ENCODE measurements at regions not wholly inside any gene's neighbourhood (a gene's known extent, or its start where the extent isn't known, plus 50 kb on each side); places are given as distances from the start of the nearest gene placed in this dataset.
"Not testable (repeated sequence)": the region's sequence is repeated elsewhere in the genome, so short reads cannot be mapped to it uniquely, and the experiment has no call there.

DNA sequence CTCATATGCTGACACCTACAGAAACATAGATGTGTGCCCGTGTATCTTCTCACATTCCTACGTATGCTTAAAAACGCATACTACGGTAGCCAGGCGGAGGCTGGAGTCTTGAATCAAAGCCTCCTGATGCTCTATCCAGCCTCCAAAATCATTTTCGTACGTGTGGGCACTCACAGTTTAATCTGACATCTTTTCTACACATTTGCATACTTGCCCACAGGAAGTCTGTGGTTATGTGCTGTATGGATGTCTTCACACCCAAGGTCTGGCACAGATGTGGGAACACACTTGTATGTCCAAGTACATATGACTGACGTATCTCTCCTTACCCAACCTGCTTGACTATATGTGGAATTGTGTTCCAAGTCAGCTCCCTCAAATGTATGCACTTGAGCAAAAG is 561.8 kb upstream of the CADM1 start:
- DNase-seq = no peak

DNA sequence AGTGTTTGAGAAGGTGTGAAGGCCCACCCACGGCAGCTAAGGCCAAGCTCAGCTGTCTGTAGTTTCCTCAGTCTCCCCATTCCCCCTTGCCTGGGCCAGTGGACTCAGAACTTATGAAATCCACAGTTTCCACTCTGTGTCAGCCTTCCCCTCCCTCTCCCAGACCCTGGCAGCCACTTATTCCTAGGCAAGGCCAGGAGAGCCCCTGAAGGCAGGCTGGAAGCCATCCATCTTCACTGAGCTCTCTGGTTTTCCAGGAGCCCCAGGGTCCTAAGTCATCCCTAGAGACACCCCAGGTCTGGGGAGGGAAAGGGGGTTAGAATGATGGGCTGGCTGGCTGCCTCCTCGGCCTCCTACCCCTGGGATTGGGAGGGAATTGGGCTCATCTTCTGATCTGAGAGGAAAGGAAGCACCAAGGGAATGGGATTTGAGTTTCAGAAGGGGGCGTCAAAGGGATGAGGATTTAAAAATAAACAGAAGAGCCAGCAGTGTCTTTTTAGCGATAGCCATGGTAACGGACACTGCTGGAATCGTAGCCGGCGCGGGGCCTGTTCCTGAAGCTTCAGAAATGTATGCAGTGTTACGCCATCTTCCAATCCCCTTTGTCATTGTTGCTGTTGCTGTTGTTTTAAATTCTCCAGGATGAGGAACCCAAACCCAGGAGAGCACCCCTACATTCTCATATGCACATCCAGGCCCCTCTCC is 561.1 kb upstream of the CADM1 start:
- DNase-seq = no peak

DNA sequence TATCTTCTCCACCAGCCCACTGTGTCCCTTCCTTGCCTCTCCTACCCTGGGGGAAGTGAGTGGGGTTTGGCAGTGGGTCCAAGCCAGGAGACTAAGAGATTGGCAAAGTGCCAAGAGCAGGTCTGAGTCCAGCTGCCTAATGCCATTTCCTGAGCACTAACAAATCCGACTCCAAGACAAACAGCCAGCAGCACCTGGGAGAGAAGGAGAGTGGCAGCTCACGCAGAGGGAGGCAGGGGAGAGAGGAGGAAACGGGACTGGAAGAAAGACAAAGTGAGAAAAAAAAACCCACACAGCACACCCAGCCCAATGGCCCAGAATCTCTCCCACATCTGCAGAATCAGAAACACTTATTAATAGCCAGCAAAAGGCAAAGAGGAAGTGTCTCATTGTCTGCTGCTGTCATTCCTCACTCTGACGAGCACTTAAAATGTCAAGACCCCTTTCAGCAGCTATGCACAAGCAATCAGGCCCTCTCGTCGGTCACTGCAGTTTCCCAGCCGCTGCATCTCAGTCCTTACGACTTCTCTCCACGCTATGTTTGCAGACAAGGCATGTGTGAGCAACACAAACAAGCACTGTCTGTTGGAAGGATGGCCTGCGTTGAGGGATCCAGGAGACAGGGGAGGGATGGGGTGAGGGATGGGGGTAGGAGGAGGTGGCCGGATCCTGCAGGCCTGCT is 558.4 kb upstream of the CADM1 start:
- peak in 3 of 4 experiments; percentile 9 to 48 (median 26) for DNase-seq

DNA sequence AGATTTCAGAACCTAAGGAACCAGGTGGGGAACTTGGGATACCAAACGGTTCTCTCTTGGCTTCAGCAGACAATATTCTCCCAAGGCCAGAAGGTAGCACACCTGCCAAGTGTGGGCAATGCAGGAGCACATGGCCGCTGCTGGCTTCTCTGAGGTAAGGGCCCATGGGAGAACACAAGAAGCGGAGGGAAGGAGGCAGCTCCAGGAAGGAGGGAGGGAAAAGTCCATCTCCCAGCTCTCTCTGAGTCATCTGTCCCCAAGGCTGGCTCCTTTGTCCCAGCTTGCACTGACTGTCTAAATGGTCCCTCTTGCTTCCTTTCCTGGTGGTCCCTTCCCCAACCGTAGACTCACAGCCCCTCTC is 557.9 kb upstream of the CADM1 start:
- no peak for DNase-seq

DNA sequence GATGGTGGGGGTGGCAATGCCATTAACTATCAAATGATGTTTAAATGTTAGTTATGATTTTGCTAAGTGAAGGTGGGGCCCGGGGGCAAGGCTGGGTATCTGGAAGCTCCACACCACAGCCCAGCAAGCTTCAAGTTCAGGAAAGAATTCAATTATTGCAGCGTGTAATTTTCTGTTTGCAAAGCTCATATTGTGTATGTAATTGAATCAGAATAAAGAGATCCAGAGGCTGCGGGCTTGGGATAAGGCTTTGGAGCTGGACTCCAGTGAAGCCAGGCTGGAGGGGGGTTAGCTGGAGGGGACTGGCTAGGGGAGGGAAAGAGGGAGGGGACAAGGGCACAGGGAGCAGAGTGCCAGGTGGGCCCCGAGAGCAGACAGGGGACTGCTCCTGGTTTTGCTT is 557.1 kb upstream of the CADM1 start:
- no peak for DNase-seq

DNA sequence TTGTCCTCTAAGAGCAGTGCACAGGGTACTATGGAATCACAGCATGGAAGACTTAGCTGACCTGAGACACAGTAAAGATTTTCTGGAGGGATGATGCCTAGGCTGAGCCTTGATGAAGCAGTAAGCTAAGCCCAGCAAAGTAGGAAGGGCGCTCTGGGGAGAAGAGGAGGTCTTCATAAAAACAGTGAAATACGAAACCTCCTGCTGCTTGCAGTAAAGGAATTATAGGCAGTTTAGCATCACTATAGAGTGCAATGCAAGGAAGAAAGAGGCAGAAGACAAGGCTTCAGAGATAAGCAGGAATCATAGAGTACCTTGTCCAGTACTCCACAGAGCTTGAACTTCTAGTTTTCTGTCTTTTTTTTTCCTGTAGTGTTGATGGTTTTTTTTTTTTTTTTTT is 555.7 kb upstream of the CADM1 start:
- DNase-seq = no peak

DNA sequence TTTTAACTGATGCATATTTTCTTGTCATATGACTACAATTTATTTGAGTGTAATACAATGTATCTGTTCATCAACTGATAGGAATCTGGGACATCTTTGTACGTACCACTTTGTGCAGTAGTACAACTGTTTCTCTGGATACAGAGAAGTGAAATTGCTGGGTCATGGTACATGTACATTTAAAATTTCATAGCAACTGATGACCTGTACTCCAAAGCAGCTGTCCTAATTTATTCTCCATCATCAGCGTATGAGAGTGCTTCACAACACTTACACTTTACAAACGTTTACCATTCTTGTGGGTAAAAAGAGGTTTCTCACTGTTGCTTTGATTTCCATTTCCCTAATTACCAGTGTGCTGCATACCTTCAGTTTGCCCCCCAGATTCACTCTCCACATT is 552.8 kb upstream of the CADM1 start:
- DNase-seq = no peak

DNA sequence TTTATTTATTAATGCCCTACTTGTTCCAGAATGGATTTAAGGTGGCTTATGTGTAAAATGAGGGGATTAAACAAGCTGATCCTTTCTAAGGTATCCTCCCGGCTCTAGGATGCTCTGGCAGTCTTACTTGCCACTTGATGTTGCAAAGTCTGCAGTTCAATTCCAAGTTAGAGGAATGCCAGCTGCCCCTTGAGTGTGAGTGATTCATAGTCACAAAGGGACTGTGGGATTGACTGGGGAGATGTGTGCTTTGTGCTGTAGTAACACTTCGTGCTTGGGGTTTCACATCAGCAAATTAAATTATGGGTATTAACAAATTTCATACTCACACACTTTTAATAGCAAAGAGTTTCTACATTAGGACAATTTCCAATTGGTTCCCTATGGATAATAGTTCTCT is 550.8 kb upstream of the CADM1 start:
- DNase-seq = no peak

DNA sequence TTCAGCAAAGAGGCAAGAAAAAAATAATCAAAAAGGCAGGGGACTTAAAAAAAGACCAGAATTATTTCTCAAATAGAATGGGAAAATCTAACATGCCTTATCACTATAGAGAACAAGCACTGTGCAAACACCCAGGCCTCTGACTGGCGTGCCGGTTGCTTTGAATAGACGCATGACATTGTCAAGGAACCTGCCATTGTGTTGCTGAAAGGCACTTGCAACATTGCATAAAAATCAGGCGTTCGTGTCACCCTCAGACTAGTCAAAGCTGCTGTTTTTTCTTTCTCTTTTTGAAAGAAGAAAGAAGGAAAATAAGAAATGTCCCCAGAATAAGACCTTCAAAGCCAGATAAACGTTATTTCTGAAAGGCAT is 549.3 kb upstream of the CADM1 start:
- no peak for DNase-seq

DNA sequence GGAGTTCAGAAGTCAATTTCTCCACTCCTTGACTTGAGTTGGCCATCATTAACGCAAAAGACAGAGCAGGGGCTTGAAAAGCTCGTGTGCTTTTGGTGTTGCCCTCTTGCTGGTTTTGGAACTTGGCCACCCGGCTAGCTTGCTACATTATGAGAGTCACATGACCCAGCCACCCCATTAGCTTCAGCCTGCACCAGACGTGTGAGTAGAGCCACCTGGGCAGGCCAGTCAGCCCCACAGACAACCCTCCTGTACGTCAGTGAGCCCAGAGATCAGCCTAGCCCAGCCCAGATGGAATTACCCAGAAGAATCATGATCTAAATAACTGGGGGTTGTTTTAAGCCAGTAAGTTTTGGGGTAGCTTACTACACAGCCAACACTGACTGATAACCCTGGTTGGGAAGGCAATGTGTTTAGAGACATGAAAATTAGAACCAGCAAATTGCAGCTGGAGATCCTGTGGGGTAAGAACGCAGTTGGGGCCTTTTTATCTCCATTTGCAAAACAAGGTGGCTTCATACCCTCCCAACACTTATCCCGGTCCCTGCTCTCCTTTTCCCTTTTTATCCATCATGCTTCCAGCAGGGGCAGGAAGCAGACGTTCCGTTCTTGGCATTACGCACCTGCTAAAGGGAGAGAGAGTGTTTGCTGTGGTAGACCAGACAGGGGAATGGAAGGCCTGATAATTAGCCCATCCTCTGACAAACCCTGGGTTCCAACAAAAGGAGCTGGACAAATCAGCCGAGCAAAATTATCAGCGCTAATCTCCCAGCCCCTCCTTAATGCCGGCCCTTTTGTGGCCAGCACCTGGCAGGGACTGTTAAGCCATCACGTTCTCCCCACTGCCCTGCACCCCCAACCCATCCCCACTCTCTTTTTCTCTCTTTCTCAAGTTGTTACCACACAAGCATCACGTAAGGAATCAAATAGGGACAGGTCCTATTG is 548.7 kb upstream of the CADM1 start:
- no peak for DNase-seq

DNA sequence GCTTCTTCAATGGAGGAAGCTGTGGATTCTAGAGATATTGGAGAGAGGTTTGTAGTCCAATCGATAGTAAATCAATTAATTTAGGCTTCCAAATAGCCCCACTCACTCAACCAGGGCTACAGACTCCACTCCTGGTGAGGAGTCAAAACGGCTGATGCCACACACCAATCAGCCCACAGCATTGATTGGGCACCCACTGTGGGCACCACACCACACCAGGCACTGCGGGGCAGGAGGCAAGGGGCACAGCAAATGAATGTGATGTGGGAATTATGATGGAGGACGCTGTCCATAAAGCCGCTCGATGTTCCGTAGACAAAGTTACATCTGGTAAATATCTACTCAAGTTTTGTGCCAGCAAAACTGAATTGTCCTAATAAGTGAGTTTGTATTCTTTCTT is 547.3 kb upstream of the CADM1 start:
- DNase-seq = no peak

DNA sequence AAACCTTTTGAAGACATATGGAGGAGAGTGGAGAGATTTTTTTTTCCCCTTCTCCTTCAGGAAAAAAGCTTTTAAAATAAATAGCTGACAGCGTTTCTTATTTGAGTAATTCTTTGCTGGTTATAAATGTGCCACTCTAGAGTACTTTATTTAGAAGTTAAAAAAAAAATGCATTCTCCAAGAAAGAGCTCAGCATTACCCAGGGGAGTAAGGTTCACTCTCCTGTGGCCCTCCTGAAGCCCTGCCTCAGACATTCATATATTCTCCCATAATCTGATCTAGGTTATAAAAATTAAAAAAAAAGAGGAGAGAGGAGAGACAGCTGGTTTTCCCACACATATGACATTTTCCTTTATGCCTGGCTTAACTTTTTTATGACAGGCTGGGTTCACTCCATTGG is 545.2 kb upstream of the CADM1 start:
- DNase-seq = no peak

DNA sequence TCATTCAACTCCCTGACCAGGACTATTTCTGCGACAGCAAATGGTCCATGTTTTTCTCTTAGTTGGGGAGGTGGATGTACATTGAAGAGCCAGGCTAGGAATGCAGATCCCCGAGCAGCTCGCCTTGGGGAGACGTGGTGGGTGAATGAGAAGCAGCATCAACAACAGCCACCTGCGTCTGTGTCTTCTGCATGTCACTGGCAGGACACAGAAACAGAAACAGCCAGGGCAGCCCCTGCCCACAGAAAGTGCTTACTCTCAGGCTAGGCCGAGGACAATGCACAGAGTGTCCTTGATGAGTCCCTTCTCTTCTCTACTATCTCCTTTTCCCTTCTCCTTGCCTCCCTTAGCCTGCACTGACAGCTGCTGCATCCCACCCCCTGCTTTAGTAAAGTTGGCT is 541.9 kb upstream of the CADM1 start:
- no peak for DNase-seq

DNA sequence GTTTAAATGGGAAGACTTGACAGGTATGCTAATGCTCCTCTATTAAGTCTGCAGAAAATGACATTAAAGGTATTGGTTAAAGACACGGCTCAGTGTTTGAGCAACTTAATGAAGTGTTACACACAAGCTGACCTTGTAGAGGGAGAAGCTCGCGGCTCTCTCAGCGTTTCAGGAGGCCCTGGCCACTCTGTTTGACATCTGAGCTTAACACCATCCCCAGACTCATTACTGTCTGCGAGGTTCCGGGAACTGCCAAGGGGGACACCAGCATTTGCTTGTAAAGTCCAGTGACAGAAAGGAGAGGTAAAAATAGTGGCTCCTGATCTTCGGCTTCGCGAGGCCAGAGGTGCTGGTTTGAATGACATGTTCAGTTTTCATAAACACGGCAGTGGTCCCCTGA is 540.7 kb upstream of the CADM1 start:
- DNase-seq = no peak

DNA sequence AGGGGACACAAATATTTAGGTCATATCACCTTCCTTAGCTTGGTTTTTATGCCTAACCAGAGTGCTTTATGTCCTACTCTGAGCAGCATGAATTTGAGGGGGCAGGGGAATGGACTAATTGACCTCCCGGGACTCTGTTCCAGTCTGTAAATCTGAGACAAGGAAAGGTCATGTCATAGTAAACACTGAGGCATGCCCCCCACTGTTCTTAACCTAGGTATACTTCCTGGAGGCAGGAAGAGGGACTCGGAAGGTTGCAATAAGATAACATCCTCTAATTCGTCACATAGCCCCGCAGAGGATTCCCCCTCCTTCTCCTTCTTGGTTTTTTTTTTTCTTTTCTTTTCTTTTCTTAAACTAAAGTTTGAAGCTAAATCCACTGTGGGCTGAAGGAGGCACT is 540.3 kb upstream of the CADM1 start:
- DNase-seq = no peak

DNA sequence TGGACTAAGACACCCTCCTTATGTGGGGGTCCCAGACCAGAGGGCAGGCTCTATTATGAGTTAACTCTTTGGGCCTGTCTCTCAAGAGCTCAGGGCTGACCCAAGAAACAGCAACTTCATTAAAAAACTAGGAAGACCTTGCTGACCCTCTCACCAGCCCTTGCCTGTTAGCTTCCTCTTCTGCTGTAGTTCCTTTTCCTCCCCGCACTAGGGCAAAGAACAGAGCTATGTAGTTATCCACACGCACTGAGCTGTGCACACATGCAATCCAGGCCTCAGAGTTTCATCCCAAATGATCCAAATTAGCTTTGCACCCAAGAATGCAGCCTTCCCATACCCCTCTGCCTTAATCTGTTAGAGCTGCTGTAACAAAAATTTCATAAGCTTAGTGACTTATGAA is 539.6 kb upstream of the CADM1 start:
- DNase-seq = peak; percentile 27 to 71 (median 64)

DNA sequence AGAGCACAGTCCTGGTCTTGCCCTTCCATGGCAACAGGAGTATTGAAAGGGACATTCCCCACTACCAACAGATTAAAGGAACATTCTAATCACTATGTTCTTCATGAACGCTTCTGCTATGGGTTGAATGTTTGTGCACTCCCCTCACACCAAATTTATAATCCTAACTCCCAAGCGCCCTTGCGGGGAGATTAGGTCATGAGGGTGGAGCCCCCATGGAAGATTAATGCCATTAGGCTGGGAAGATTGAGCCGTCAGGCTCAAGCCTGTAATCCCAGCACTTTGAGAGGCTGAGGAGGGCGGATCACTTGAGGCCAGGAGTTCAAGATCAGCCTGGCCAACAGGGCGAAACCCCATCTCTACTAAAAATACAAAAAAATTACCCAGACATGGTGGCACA is 538.8 kb upstream of the CADM1 start:
- DNase-seq = not testable (repeated sequence)

DNA sequence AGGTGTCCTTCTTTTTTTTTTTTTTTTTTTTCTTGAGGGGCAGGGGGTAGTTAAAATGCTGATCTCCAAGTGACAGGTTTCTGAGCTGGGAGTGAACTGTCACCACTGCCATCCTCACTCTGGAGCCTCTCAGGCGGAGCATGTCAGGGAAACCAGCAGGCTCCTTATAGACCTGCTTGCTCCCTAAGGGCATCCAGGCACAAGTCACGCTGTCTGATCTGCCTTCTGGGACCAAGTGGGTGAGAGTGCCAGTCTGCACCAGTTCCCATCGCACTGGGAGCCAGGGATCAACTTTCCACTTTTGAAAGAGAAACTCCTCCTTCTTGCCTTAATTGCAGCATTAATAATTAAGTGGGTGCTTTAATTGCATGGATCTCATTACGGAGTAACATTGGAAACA is 537.9 kb upstream of the CADM1 start:
- no peak for DNase-seq

DNA sequence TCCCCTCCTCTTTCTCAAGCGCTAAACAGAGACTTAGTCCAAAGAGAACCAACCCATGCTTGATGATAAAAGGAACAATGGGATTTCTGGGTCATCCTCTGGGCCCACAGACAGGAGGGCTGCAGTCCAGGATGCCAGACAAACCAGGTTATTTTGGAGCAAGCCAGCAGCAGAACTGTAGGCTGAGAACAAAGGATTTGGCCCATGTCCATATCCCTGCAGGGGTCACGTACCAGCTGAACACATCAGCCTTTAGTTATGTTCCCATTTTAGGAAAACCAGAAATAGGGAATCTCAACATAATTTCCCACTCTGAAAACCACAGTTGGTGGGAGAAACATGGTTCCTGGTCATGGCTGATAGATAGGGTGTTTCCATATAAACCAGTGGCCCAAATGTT is 533.6 kb upstream of the CADM1 start:
- DNase-seq = no peak

DNA sequence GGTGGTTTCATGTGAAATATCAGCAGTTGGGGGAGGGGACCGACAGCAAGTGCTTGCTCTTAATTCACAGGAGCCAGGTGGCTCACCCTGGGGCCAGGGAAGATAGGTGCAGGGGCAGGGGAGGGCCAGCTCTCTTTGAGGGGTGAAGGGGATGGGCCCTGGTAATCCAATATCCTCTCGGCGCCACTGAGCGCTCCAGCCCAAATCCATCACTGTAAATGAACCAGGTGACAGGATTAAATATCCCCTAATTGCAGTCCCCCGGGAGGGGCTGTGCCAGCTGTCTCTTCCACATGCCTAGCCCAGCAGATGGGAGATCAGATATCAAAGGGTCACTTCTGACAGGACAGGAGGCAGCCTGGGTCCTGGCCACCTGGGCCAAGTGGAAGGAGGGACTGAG is 531.8 kb upstream of the CADM1 start:
- DNase-seq = no peak

DNA sequence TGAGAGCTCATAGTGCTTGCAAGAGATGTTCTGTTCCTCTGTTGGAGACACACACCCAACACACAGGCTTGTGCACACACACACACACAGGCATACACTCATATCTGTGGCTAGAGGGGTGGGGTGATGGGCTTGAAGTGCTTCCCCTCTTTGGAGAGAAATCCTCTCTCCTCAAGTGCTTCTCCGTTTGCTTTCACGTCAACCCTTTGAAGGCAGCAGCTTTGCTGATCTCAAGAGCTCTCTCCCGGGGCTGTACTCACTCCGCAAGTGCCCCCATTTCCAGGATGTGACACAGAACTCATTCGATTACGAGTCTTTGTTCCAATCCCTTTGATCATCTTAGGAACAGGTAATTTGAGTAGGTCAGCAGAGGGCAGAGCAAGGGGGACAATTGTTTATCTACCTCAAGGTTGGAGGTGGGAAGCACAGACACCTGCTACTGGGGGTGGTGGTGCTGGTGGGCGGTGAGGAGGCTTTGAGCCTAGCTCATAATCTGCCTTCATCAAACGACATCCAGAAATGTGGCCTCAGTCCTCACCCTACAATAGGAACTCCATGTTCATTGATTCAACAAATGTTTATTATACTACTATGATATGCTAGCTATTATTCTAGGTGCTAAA is 529.8 kb upstream of the CADM1 start:
- no peak for DNase-seq

DNA sequence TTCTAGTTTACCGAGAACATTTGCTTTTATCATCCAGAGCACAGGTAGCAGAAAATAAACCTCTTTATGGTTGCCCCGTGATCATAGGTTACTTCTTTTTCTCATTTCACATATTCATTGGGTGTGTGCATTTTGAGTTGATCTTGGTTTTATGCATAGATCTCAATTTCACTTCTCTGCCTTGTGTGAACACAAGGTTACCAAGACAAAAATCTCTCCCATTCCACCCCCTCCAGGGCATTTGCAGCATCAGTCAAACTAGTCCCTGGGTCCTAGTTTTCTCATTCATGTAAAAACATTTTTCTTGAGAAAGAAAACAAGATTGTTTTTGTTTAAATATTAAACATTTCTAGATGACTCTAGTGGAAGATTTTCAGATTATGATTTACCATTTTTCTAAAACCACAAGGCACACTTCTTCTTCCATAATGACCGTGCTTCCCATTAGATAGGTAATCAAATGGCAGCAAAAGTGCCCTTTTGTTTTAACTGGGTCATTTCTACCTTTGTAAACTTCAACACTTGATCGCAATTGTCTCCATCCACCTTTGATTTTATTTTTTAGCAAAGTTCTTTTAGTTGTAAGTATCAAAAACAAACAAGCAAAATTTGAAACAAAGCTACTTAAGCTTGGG is 526.6 kb upstream of the CADM1 start:
- no peak for DNase-seq

DNA sequence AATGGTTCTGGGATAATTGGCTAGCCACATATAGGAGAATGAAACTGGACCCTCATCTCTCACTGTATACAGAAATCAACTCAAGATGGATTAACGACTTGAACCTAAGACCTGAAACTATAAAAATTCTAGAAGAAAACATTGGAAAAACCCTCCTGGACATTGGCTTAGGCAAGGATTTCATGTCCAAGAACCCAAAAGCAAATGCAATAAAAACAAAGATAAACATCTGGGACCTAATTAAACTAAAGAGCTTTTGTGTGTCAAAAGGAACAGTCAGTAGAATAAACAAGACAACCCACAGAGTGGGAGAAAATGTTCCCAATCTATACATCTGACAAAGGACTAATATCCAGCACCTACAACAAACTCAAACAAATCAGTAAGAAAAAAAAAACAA is 524.3 kb upstream of the CADM1 start:
- DNase-seq = not testable (repeated sequence)

All from suppressor macrophage (primary cell).